Lower leg skin (tissue), 4 donors: ENCODE measurements at regions not wholly inside any gene's neighbourhood (a gene's known extent, or its start where the extent isn't known, plus 50 kb on each side); places are given as distances from the start of the nearest gene placed in this dataset.

Experiments
- DNase-seq, 2 donors: peaks; one replicate each; pipeline ENCODE4 v3.0.0-alpha.2; 2019; ENCODE audit warnings: low spot score in 2 of 2
- H3K4me3 ChIP-seq: fragments of 200-600 bp; sonication (generic); 2 replicates; pipeline ENCODE4 v1.5.1; 2017; ENCODE audit warnings: mild to moderate bottlenecking, low read depth; ENCODE audit not compliant: poor library complexity, severe bottlenecking
- POLR2A ChIP-seq, 2 donors: fragments of 450-650 bp; IDR thresholded peaks; one replicate each; pipeline ENCODE4 v1.6.1; 2016 to 2017; ENCODE audit warnings: antibody characterized with exemption in 2 of 2, mild to moderate bottlenecking in 1 of 2, moderate library complexity in 1 of 2
- WGBS, 2 donors: methylation state at CpG; one replicate each; pipeline ENCODE4 v1.1.5; 2018; 5-methylcytosine and 5-hydroxymethylcytosine counted together
- intact Hi-C: fragments of 100-400 bp; cut with DNase I; formaldehyde crosslinking; loops from one replicate; pipeline ENCODE4 v1.15.0; 2023; ENCODE audit warnings: low total_unique reads
- TF ChIP-seq, protein P1 (sequence below), 3 donors: fragments of 450-650 bp; IDR thresholded peaks; one replicate each; pipeline ENCODE4 v1.5.1; 2016; ENCODE audit warnings: antibody characterized with exemption in 3 of 3, mild to moderate bottlenecking in 3 of 3, moderate library complexity in 2 of 3

DNA sequence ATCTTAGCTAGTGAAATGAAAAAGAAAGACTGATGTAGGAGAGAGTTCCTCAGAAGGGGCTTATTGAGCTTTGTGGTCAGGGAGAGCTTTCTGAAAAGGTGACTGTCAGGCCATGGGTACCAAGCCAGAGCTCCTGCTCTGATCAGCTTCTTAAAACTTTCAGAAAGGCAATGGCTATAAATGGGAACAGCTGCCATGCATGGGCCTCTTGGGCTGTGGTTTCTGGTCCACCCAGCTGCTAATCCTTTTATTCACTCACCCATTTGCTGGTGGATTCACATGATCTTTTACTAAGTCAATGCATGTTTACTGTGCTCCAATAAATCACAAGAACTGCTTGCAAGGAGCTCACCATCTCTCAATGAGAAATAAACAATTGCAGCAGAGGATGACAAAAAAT, 60.1 kb upstream of the ZPBP start:
- no peak for DNase-seq
- H3K4me3 ChIP-seq = no peak overlapping the region
- intact Hi-C loops = no loop called here
- TF ChIP-seq, protein P1, sequence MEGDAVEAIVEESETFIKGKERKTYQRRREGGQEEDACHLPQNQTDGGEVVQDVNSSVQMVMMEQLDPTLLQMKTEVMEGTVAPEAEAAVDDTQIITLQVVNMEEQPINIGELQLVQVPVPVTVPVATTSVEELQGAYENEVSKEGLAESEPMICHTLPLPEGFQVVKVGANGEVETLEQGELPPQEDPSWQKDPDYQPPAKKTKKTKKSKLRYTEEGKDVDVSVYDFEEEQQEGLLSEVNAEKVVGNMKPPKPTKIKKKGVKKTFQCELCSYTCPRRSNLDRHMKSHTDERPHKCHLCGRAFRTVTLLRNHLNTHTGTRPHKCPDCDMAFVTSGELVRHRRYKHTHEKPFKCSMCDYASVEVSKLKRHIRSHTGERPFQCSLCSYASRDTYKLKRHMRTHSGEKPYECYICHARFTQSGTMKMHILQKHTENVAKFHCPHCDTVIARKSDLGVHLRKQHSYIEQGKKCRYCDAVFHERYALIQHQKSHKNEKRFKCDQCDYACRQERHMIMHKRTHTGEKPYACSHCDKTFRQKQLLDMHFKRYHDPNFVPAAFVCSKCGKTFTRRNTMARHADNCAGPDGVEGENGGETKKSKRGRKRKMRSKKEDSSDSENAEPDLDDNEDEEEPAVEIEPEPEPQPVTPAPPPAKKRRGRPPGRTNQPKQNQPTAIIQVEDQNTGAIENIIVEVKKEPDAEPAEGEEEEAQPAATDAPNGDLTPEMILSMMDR (IDR thresholded peaks at IDR 0.05) = no peak
- TF ChIP-seq POLR2A (IDR thresholded peaks at IDR 0.05) = no peak

DNA sequence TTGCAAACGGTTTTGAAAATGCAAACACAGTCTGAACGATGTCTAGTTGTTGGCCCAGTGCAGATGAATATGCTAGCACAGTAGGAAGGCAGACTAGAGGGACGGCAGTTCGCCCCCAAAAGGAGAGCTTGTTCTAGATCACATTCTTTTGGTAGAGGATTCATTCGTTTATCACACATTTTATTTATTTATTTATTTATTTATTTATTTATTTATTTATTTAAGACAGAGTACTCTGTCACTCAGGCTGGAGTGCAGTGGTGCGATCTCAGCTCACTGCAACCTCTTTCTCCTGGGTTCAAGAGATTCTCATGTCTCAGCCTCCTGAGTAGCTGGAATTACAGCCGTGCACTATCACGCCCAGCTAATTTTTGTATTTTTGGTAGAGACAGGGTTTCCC, 59.4 kb upstream of the ZPBP start:
- TF ChIP-seq, protein P1 (IDR thresholded peaks at IDR 0.05) = no peak
- no peak for TF ChIP-seq POLR2A (IDR thresholded peaks at IDR 0.05)
- 83% methylated on average over 8 of the region's 8 CpGs for WGBS, 2 donors
- H3K4me3 ChIP-seq = no peak overlapping the region
- intact Hi-C loops = no loop called here
- no peak for DNase-seq

DNA sequence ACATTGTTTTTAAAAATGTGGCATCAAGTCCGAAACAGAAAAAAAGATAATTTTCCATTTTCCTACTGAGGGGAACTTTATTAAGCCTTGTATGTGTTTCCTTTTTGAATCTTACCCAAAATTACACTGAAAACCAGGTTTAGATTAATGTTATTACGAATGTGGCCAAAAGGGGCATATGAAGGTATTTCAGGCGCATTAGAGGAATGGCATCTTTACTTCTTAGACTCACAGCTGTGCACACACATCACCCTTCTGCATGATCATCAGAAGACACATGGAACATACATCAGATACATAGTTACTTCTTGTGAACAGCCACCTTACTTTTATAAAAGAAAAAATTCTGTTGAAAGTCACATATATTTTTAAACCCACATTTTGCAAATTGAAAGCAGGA, 58.6 kb upstream of the ZPBP start:
- no peak overlapping the region for H3K4me3 ChIP-seq
- intact Hi-C loops = no loop called here
- 55 to 69% methylated on average over 3 of the region's 3 CpGs for WGBS, 2 donors
- no peak for DNase-seq
- no peak for TF ChIP-seq POLR2A (IDR thresholded peaks at IDR 0.05)
- TF ChIP-seq, protein P1 (IDR thresholded peaks at IDR 0.05) = no peak

DNA sequence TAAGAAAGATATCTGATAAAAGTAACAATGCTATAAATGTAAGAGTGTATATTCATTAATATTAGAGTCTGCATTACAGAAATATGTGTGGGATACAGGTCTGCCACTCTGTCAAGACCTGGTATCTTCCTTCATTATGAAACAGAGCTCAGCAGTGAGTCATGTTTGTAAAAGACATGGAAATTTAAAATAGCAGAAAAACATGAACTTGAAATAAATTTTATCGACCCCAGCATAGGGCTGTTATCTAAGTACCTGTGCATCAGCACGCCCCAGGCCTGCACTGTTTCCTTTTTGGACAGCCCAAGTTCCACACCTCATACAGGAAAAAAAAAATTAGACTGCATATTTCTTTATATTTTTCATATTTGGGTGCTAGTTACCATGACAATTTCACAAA, 58.0 kb upstream of the ZPBP start:
- DNase-seq = no peak
- intact Hi-C loops = no loop called here
- WGBS, 2 donors = 70 to 71% methylated on average over 2 of the region's 2 CpGs
- no peak for TF ChIP-seq POLR2A (IDR thresholded peaks at IDR 0.05)
- TF ChIP-seq, protein P1 (IDR thresholded peaks at IDR 0.05) = no peak
- H3K4me3 ChIP-seq = no peak overlapping the region

DNA sequence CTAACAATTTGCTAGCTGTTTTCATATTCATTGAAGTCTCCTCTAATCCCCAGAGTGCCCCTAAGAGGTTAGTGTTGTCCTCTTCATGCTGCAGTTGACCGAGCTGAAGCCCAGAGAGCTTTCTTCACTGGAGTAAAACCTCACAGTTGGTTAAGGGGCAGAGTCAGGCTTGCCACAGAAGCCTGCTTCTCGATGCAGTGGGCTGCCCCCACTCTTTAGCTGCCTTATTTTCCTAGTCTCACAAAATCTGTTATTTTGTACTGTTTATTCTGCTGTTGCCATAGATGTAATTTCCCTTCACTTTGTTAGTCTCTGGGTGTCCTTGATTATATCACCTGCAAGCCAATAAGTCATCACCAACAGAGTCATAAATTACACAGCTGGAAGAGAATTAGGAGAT, 56.3 kb upstream of the ZPBP start:
- TF ChIP-seq, protein P1 (IDR thresholded peaks at IDR 0.05) = no peak
- TF ChIP-seq POLR2A (IDR thresholded peaks at IDR 0.05) = no peak
- 43 to 50% methylated on average over 2 of the region's 2 CpGs for WGBS, 2 donors
- H3K4me3 ChIP-seq = no peak overlapping the region
- no peak for DNase-seq
- intact Hi-C loops = loop anchor here (10.0 kb wide), 1 partner anchor 265 kb away; no protein-coding TSS in a partner anchor
